ENCODE measurements at regions not wholly inside any gene's neighbourhood (a gene's known extent, or its start where the extent isn't known, plus 50 kb on each side); places are given as distances from the start of the nearest gene placed in this dataset.

- peaks cover 13% of the 10 kb centered on the region for H3K27me3 ChIP-seq (ENCODE audit: insufficient read depth, low read length)
- no peak overlapping the region for H2AFZ ChIP-seq (ENCODE audit: low read length)
- peaks cover under 1% of the 10 kb centered on the region for H3K4me1 ChIP-seq (ENCODE audit: insufficient read depth, low read length)
- H3K36me3 ChIP-seq (ENCODE audit: insufficient read depth, low read length), result no peaks in the 10 kb centered on the region
- no peak for DNase-seq (ENCODE audit: insufficient read length, low spot score, missing footprints)
- no peak for TF ChIP-seq CTCF (IDR thresholded peaks at IDR 0.05; ENCODE audit: extremely low read depth, low read depth, low read length)
- no peak overlapping the region for H3K4me3 ChIP-seq (ENCODE audit: insufficient read depth, low read length)
- no peaks in the 10 kb centered on the region for H3K9me3 ChIP-seq (ENCODE audit: low read depth, low read length)
- H3K4me2 ChIP-seq (ENCODE audit: insufficient read depth, low read length), result no peak overlapping the region
- H3K27ac ChIP-seq (ENCODE audit: low read depth, low read length), result no peak overlapping the region
- no peaks in the 10 kb centered on the region for H3K79me2 ChIP-seq (ENCODE audit: insufficient read depth, low read length)
- no peaks in the 10 kb centered on the region for H4K20me1 ChIP-seq (ENCODE audit: insufficient read depth, low read length)
Measured at GRCh38 chr4:138702190-138702824, 313.3 kb upstream of the NOCT start.

GRCh38 chr4:138698641-138699040 lies 316.9 kb upstream of the NOCT start:
- H3K4me1 ChIP-seq (ENCODE audit: insufficient read depth, low read length), result peaks cover 3% of the 10 kb centered on the region
- H3K36me3 ChIP-seq (ENCODE audit: insufficient read depth, low read length), result no peaks in the 10 kb centered on the region
- H3K9me3 ChIP-seq (ENCODE audit: low read depth, low read length), result no peaks in the 10 kb centered on the region
- DNase-seq (ENCODE audit: insufficient read length, low spot score, missing footprints), result no peak
- H3K27ac ChIP-seq (ENCODE audit: low read depth, low read length), result no peak overlapping the region
- no peak overlapping the region for H3K4me3 ChIP-seq (ENCODE audit: insufficient read depth, low read length)
- H3K27me3 ChIP-seq (ENCODE audit: insufficient read depth, low read length), result peaks cover 4% of the 10 kb centered on the region
- H3K4me2 ChIP-seq (ENCODE audit: insufficient read depth, low read length), result no peak overlapping the region
- H4K20me1 ChIP-seq (ENCODE audit: insufficient read depth, low read length), result no peaks in the 10 kb centered on the region
- H3K79me2 ChIP-seq (ENCODE audit: insufficient read depth, low read length), result no peaks in the 10 kb centered on the region
- no peak for TF ChIP-seq CTCF (IDR thresholded peaks at IDR 0.05; ENCODE audit: extremely low read depth, low read depth, low read length)
- no peak overlapping the region for H2AFZ ChIP-seq (ENCODE audit: low read length)

GRCh38 chr4:138697851-138698250 lies 317.7 kb upstream of the NOCT start:
- Histone ChIP-seq H3K27me3 (ENCODE audit: insufficient read depth, low read length) (peaks cover 4% of the 10 kb centered on the region), H3K9me3 (ENCODE audit: low read depth, low read length) (no peaks in the 10 kb centered on the region), H4K20me1 (ENCODE audit: insufficient read depth, low read length) (no peaks in the 10 kb centered on the region), H3K4me3 (ENCODE audit: insufficient read depth, low read length) (no peak overlapping the region), H3K79me2 (ENCODE audit: insufficient read depth, low read length) (no peaks in the 10 kb centered on the region), H3K36me3 (ENCODE audit: insufficient read depth, low read length) (no peaks in the 10 kb centered on the region), H2AFZ (ENCODE audit: low read length) (no peak overlapping the region), H3K4me1 (ENCODE audit: insufficient read depth, low read length) (peaks cover 3% of the 10 kb centered on the region), H3K27ac (ENCODE audit: low read depth, low read length) (no peak overlapping the region), H3K4me2 (ENCODE audit: insufficient read depth, low read length) (no peak overlapping the region)
- no peak for DNase-seq (ENCODE audit: insufficient read length, low spot score, missing footprints)
- TF ChIP-seq CTCF (IDR thresholded peaks at IDR 0.05; ENCODE audit: extremely low read depth, low read depth, low read length), result no peak

DNA sequence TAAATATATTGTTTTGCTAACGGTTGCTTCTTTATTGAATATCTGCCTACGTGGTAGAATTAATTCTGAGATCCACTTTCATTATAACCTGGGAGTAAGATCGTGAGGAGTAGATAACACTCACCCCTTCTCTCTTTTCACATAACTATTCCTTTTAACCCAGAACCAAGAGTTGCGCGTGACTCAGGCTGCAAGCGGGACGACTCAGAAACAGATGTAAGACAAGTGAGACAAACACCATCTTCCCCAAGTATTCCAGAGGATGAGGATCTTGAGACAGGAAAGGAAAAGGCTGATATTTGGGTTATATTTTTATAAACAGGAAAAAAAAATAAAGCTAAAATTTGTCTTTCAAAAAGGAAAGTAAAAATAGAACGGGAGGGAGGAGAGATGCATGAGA lies 318.8 kb upstream of the NOCT start:
- no peak overlapping the region for H2AFZ ChIP-seq (ENCODE audit: low read length)
- H3K27me3 ChIP-seq (ENCODE audit: insufficient read depth, low read length), result peaks cover 9% of the 10 kb centered on the region
- H3K4me3 ChIP-seq (ENCODE audit: insufficient read depth, low read length), result no peak overlapping the region
- no peaks in the 10 kb centered on the region for H3K9me3 ChIP-seq (ENCODE audit: low read depth, low read length)
- no peaks in the 10 kb centered on the region for H3K36me3 ChIP-seq (ENCODE audit: insufficient read depth, low read length)
- DNase-seq (ENCODE audit: insufficient read length, low spot score, missing footprints), result no peak
- H3K4me1 ChIP-seq (ENCODE audit: insufficient read depth, low read length), result peaks cover 3% of the 10 kb centered on the region
- TF ChIP-seq CTCF (IDR thresholded peaks at IDR 0.05; ENCODE audit: extremely low read depth, low read depth, low read length), result no peak
- H3K4me2 ChIP-seq (ENCODE audit: insufficient read depth, low read length), result no peak overlapping the region
- no peak overlapping the region for H3K27ac ChIP-seq (ENCODE audit: low read depth, low read length)
- H3K79me2 ChIP-seq (ENCODE audit: insufficient read depth, low read length), result no peaks in the 10 kb centered on the region
- no peaks in the 10 kb centered on the region for H4K20me1 ChIP-seq (ENCODE audit: insufficient read depth, low read length)
